ENCODE measurements at regions not wholly inside any gene's neighbourhood (a gene's known extent, or its start where the extent isn't known, plus 50 kb on each side); places are given as distances from the start of the nearest gene placed in this dataset.

DNA sequence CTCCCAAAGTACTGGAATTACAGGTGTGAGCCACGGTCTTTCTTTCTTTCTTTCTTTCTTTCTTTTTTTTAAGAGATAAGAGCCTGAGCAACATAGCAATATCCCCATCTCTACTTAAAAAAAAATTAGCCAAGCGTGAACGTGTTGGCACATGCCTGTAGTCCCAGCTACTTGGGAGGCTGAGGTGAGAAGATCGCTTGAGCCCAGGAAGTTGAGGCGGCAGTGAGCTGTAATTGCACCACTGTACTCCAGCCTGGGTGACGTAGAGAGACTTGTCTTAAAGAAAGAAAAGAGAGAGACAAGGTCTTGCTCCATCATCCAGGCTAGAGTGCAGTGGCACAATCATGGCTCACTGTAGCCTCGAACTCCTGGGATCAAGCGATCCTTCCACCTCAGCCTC is 162.0 kb upstream of the MLN start:
- Histone ChIP-seq H3K79me2 (ENCODE audit: insufficient read depth, low read length) (no peaks in the 10 kb centered on the region), H3K4me2 (ENCODE audit: low read length) (no peak overlapping the region), H3K9me2 (ENCODE audit: insufficient read depth) (no peaks in the 10 kb centered on the region), H3K4me3 (replicated peaks in 1 of 2; ENCODE audit: low read depth in 1 of 2, low read length in 2 of 2) (no peak overlapping the region), H3K27me3 (ENCODE audit: insufficient read depth, low read length) (no peaks in the 10 kb centered on the region), H3K36me3 (ENCODE audit: control insufficient read depth in 1 of 2, insufficient read depth in 2 of 2, low read length in 2 of 2) (no peaks in the 10 kb centered on the region), H3K27ac (ENCODE audit: low read depth, low read length) (no peak overlapping the region), H3K4me1 (ENCODE audit: control insufficient read depth in 1 of 2, insufficient read depth in 2 of 2, low read length in 2 of 2) (peaks cover 0 to under 1% of the 10 kb centered on the region in 2 experiments; a peak in 1 of 4 replicates), H3K9ac (ENCODE audit: low read length) (no peak overlapping the region), H3K9me3 (ENCODE audit: control insufficient read depth in 1 of 2, insufficient read depth in 1 of 2, low read depth in 1 of 2, low read length in 2 of 2) (no peaks in the 10 kb centered on the region), H4K20me1 (ENCODE audit: insufficient read depth) (no peaks in the 10 kb centered on the region), H2AFZ (ENCODE audit: low read depth, low read length, poor library complexity, severe bottlenecking) (no peak overlapping the region)
- intact Hi-C loops (cut with micrococcal nuclease), result no loop called here
- CTCF ChIA-PET, result no interaction called here
- POLR2A ChIA-PET, result no interaction called here
- BruUV-seq (replicated peaks), result no TSS peak
- RAD21 ChIA-PET (ENCODE audit: low non-redundant PET in 1 of 2, low total read pairs in 2 of 2, uncharacterized antibody in 2 of 2, unreplicated experiment in 2 of 2), result no interaction called here
- TF ChIP-seq EZH2phosphoT487 (IDR thresholded peaks at IDR 0.05; ENCODE audit: borderline replicate concordance) (no peak), FOSL1 (IDR thresholded peaks at IDR 0.05; ENCODE audit: low read depth) (no peak), RAD21 (IDR thresholded peaks at IDR 0.05; ENCODE audit: low read depth) (no peak), SP1 (IDR thresholded peaks at IDR 0.05; ENCODE audit: low read depth) (no peak)
- TF ChIP-seq, protein P1, sequence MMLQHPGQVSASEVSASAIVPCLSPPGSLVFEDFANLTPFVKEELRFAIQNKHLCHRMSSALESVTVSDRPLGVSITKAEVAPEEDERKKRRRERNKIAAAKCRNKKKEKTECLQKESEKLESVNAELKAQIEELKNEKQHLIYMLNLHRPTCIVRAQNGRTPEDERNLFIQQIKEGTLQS (IDR thresholded peaks at IDR 0.05), result no peak
- TF ChIP-seq, protein P2, sequence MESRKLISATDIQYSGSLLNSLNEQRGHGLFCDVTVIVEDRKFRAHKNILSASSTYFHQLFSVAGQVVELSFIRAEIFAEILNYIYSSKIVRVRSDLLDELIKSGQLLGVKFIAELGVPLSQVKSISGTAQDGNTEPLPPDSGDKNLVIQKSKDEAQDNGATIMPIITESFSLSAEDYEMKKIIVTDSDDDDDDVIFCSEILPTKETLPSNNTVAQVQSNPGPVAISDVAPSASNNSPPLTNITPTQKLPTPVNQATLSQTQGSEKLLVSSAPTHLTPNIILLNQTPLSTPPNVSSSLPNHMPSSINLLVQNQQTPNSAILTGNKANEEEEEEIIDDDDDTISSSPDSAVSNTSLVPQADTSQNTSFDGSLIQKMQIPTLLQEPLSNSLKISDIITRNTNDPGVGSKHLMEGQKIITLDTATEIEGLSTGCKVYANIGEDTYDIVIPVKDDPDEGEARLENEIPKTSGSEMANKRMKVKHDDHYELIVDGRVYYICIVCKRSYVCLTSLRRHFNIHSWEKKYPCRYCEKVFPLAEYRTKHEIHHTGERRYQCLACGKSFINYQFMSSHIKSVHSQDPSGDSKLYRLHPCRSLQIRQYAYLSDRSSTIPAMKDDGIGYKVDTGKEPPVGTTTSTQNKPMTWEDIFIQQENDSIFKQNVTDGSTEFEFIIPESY (IDR thresholded peaks at IDR 0.05; ENCODE audit: extremely low read depth, insufficient replicate concordance, low read length), result no peak
- ATAC-seq, result no peak
- no peak for DNase-seq (ENCODE audit: low read depth, low spot score)

DNA sequence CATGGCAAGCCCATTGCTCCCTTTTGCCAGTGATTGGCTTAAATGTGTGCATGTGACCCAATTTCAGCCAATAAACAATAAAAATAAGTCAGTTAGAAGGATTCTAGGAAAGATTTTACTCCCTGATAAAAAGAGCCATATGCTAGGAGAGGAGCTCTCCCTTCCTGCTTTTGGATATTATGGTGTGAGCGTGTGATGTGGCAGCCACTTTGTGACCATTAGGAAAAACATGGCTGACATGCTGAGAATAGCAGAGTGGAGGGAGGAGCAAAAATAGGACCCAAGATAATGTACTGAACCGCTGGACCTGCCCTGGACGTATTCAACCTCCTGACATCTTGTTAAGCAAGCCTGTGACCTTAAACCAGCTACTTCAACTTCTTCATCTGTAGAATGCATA is 160.6 kb upstream of the MLN start:
- no peak overlapping the region for H3K9ac ChIP-seq (ENCODE audit: low read length)
- ChIA-PET RAD21 (ENCODE audit: low non-redundant PET in 1 of 2, low total read pairs in 2 of 2, uncharacterized antibody in 2 of 2, unreplicated experiment in 2 of 2) (no interaction called here), POLR2A (no interaction called here), CTCF (no interaction called here)
- H3K9me3 ChIP-seq (ENCODE audit: control insufficient read depth in 1 of 2, insufficient read depth in 1 of 2, low read depth in 1 of 2, low read length in 2 of 2), result no peaks in the 10 kb centered on the region
- H3K9me2 ChIP-seq (ENCODE audit: insufficient read depth), result no peaks in the 10 kb centered on the region
- ATAC-seq, result no peak
- DNase-seq (ENCODE audit: low read depth, low spot score), result no peak
- H3K4me1 ChIP-seq (ENCODE audit: control insufficient read depth in 1 of 2, insufficient read depth in 2 of 2, low read length in 2 of 2), result peaks cover 0 to 10% of the 10 kb centered on the region in 2 experiments; a peak in 2 of 4 replicates
- no peak overlapping the region for H3K4me2 ChIP-seq (ENCODE audit: low read length)
- no peak overlapping the region for H2AFZ ChIP-seq (ENCODE audit: low read depth, low read length, poor library complexity, severe bottlenecking)
- no peak overlapping the region for H3K4me3 ChIP-seq (replicated peaks in 1 of 2; ENCODE audit: low read depth in 1 of 2, low read length in 2 of 2)
- H3K27ac ChIP-seq (ENCODE audit: low read depth, low read length), result no peak overlapping the region
- no TSS peak for BruUV-seq (replicated peaks)
- H4K20me1 ChIP-seq (ENCODE audit: insufficient read depth), result no peaks in the 10 kb centered on the region
- H3K36me3 ChIP-seq (ENCODE audit: control insufficient read depth in 1 of 2, insufficient read depth in 2 of 2, low read length in 2 of 2), result no peaks in the 10 kb centered on the region
- TF ChIP-seq ZNF274 (IDR thresholded peaks at IDR 0.05; ENCODE audit: low read depth, low read length) (no peak), FOSL1 (IDR thresholded peaks at IDR 0.05; ENCODE audit: low read depth) (no peak)
- no peaks in the 10 kb centered on the region for H3K79me2 ChIP-seq (ENCODE audit: insufficient read depth, low read length)
- H3K27me3 ChIP-seq (ENCODE audit: insufficient read depth, low read length), result no peaks in the 10 kb centered on the region
- intact Hi-C loops (cut with micrococcal nuclease), result no loop called here

All from HCT116 (cell line).